GM12873 (cell line): ENCODE measurements at regions not wholly inside any gene's neighbourhood (a gene's known extent, or its start where the extent isn't known, plus 50 kb on each side); places are given as distances from the start of the nearest gene placed in this dataset.

ENCODE experiments used
- CTCF ChIP-seq: IDR thresholded peaks from 2 replicates; pipeline ENCODE4 v1.5.1; 2012; ENCODE audit warnings: low read depth, mild to moderate bottlenecking, moderate library complexity, low read length, control low read depth; ENCODE audit not compliant: insufficient read depth; ENCODE audit errors: missing control alignments

DNA sequence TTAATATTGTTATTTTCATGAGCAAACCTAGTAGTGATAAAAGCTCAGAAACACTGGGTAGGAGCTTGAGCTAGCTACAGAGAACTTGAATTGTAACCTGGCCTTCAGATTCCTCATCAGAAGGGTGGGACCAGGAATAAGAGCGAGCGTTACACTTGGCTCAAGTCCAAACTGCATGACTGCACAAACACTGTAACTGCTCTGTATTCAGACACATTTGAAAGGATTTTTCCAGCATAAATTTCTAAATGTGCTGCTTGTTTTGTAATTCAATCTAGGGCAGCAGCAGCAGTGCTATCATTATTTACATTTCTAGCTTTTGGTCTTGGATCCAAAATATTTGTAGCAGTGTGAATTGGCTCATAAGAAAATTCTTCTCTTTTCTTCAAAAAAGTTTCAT is 133.0 kb upstream of the TMLHE start:
- no peak for TF ChIP-seq CTCF

- no peak for TF ChIP-seq CTCF
Observed at GRCh38 chrX:155744534-155744933, 131.8 kb upstream of the TMLHE start.

- TF ChIP-seq CTCF: no peak
Observed at GRCh38 chrX:155718972-155719586, 106.3 kb upstream of the TMLHE start.

GRCh38 chrX:155715141-155715540 is 102.4 kb upstream of the TMLHE start:
- no peak for TF ChIP-seq CTCF

DNA sequence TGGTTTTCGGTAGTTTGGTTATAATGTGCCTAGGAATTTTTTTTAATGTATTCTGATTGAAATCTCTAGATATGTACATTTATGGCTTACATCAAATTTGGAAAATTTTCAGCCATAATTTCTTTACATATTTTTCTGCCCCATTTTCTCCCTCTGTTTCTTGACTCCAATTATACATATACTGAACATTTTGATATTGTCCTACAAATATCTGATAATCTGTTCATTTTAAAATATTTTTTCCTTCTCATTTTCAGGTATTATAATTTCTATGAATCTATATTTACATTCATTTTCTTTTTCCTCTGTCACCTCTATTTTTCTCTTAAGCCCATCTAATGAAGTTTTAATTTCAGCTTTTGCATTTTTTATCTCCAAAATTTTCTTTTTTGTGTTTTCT is 82.7 kb upstream of the TMLHE start:
- TF ChIP-seq CTCF: no peak

GRCh38 chrX:155694649-155695048 is 81.9 kb upstream of the TMLHE start:
- TF ChIP-seq CTCF: no peak

DNA sequence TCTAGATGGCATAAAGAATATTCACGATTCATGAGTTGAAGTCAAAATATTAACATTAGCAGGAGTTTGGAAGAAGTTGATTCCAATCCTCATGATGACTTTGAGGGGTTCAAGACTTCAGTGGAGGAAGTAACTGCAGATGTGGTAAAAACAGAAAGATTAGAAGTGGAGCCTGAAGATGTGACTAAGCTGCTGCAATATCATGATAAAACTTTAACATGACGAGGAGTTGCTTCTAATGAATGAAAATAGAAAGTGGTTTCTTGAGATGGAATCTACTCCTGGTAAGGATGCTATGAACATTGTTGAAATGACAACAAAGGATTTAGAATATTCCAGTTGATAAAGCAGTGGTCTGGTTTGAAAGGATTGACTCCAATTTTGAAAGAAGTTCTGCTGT is 70.1 kb upstream of the TMLHE start:
- TF ChIP-seq CTCF: no peak
